ENCODE measurements at regions not wholly inside any gene's neighbourhood (a gene's known extent, or its start where the extent isn't known, plus 50 kb on each side); places are given as distances from the start of the nearest gene placed in this dataset.

- Histone ChIP-seq H3K27me3 (replicated peaks in 1 of 4; ENCODE audit: control extremely low read depth in 1 of 4, control insufficient read depth in 3 of 4, insufficient read depth in 4 of 4, low read length in 3 of 4) (no peaks in the 10 kb centered on the region), H4K20me1 (ENCODE audit: control insufficient read depth, insufficient read depth, low read length, poor library complexity, severe bottlenecking) (no peaks in the 10 kb centered on the region), H3K9me3 (ENCODE audit: control extremely low read depth in 1 of 3, control insufficient read depth in 2 of 3, insufficient read depth in 1 of 3, low read length in 2 of 3) (no peaks in the 10 kb centered on the region), H2AFZ (ENCODE audit: insufficient read depth, low read depth, low read length, poor library complexity, severe bottlenecking) (peak overlapping the region; percentile 26), H3K4me1 (ENCODE audit: control insufficient read depth in 2 of 2, insufficient read depth in 2 of 2, low read length in 2 of 2) (peaks cover 82 to 94% of the 10 kb centered on the region in 2 donors), H3K4me3 (ENCODE audit: control extremely low read depth in 1 of 5, extremely low read depth in 1 of 5, insufficient read depth in 1 of 5, low read depth in 2 of 5, low read length in 4 of 5) (peak overlapping the region in 1 of 5 experiments; percentile 1), H3K9ac (ENCODE audit: low read length) (no peak overlapping the region), H3K79me2 (ENCODE audit: control insufficient read depth, insufficient read depth, low read length) (peaks cover 38% of the 10 kb centered on the region), H3K36me3 (replicated peaks in 1 of 2; ENCODE audit: control extremely low read depth in 1 of 2, control insufficient read depth in 1 of 2, extremely low read depth in 1 of 2, insufficient read depth in 2 of 2, low read length in 1 of 2) (no peaks in the 10 kb centered on the region), H3K4me2 (replicated peaks; ENCODE audit: low read depth, low read length, poor library complexity, severe bottlenecking) (peak overlapping the region; percentile 66), H3K27ac (ENCODE audit: low read length in 2 of 2) (peak overlapping the region; percentile 91 to 92)
- no peak for ATAC-seq (ENCODE audit: low read depth)
- ChIA-PET POLR2A (interaction anchor here (0.6 to 4.4 kb wide), 4 partner anchors 62 to 589 kb away, joined by 3 to 34 read pairs (median 10); partner anchors contain the start of gene STK17B), CTCF (interaction anchor here (0.6 to 6.6 kb wide), 13 partner anchors 9 to 215 kb away, joined by 3 to 71 read pairs (median 4); partner anchors contain the start of gene STK17B)
- no CpG with 5 or more reads among the region's 2 CpGs for WGBS (ENCODE audit: insufficient coverage)
- no peaks in the 10 kb centered on the region for H3K27me3 Mint-ChIP-seq
- no peak for TF ChIP-seq EZH2 (IDR thresholded peaks at IDR 0.05; ENCODE audit: borderline replicate concordance, insufficient read depth, low read depth, low read length, poor library complexity, severe bottlenecking)
- TF ChIP-seq CTCF (IDR thresholded peaks at IDR 0.05), result no peak
- no peak for DNase-seq
- H3K9me3 Mint-ChIP-seq (ENCODE audit: insufficient read depth), result no peaks in the 10 kb centered on the region
- H3K4me3 Mint-ChIP-seq, result peak overlapping the region; percentile 42
- H3K27ac Mint-ChIP-seq, result peak overlapping the region; percentile 100
- intact Hi-C loops (cut with micrococcal nuclease), result no loop called here
- peaks cover 80% of the 10 kb centered on the region for H3K4me1 Mint-ChIP-seq
Observed at GRCh38 chr2:196238836-196239380, 67.5 kb upstream of the STK17B start.
